MM.1S (cell line): ENCODE measurements at regions not wholly inside any gene's neighbourhood (a gene's known extent, or its start where the extent isn't known, plus 50 kb on each side); places are given as distances from the start of the nearest gene placed in this dataset.

Source experiments
- DNase-seq: peaks from one replicate; pipeline ENCODE4 v3.0.0-alpha.2; 2015
- H2AFZ ChIP-seq: fragments of 300-600 bp; sonication (generic); 2 replicates; pipeline ENCODE4 v1.6.0; 2016; ENCODE audit warnings: antibody characterized with exemption, low read length
- H3F3A ChIP-seq: fragments of 300-600 bp; sonication (generic); 2 replicates; pipeline ENCODE4 v1.6.1; 2016; ENCODE audit warnings: mild to moderate bottlenecking, antibody characterized with exemption, low read length, moderate library complexity, mixed read lengths; ENCODE audit not compliant: insufficient read depth
- H3K27ac ChIP-seq: fragments of 300-600 bp; sonication (generic); 2 replicates; pipeline ENCODE4 v1.5.1; 2016; ENCODE audit warnings: mild to moderate bottlenecking, low read length
- H3K27me3 ChIP-seq: fragments of 300-600 bp; sonication (generic); replicated peaks from 2 replicates; pipeline ENCODE4 v1.6.0; 2016; ENCODE audit warnings: low read length; ENCODE audit not compliant: insufficient read depth
- H3K36me3 ChIP-seq: fragments of 300-600 bp; sonication (generic); replicated peaks from 2 replicates; pipeline ENCODE4 v1.6.1; 2016; ENCODE audit warnings: mild to moderate bottlenecking, low read length, mixed read lengths; ENCODE audit not compliant: insufficient read depth
- H3K4me1 ChIP-seq: fragments of 300-600 bp; sonication (generic); 2 replicates; pipeline ENCODE4 v1.6.1; 2016; ENCODE audit warnings: low read length, mixed read lengths
- H3K4me2 ChIP-seq: fragments of 300-600 bp; sonication (generic); 2 replicates; pipeline ENCODE4 v1.6.0; 2016; ENCODE audit warnings: low read depth, low read length
- H3K4me3 ChIP-seq: fragments of 300-600 bp; sonication (generic); 2 replicates; pipeline ENCODE4 v1.5.1; 2016; ENCODE audit warnings: low read length, mixed read lengths
- H3K79me2 ChIP-seq: fragments of 300-600 bp; sonication (generic); 2 replicates; pipeline ENCODE4 v1.6.1; 2016; ENCODE audit warnings: mixed run types, low read length, mixed read lengths
- H3K9ac ChIP-seq: fragments of 300-600 bp; sonication (generic); 2 replicates; pipeline ENCODE4 v1.6.1; 2016; ENCODE audit warnings: low read length, mixed read lengths
- H3K9me2 ChIP-seq: fragments of 300-600 bp; sonication (generic); replicated peaks from 2 replicates; pipeline ENCODE4 v1.6.1; 2016; ENCODE audit warnings: mild to moderate bottlenecking, low read length, mixed read lengths; ENCODE audit not compliant: insufficient read depth
- H3K9me3 ChIP-seq: fragments of 300-600 bp; sonication (generic); replicated peaks from 2 replicates; pipeline ENCODE4 v1.6.1; 2016; ENCODE audit warnings: mild to moderate bottlenecking, low read length, mixed read lengths; ENCODE audit not compliant: insufficient read depth
- H4K20me1 ChIP-seq: fragments of 300-600 bp; sonication (generic); 2 replicates; pipeline ENCODE4 v1.6.1; 2016; ENCODE audit warnings: mild to moderate bottlenecking, low read length, moderate library complexity, mixed read lengths; ENCODE audit not compliant: insufficient read depth
- EZH2 ChIP-seq: fragments of 300-600 bp; sonication (generic); optimal IDR thresholded peaks from 2 replicates; pipeline ENCODE3; 2017; ENCODE audit warnings: low read depth, mild to moderate bottlenecking, antibody characterized with exemption, low read length, mixed read lengths
- EZH2phosphoT487 ChIP-seq: fragments of 300-600 bp; sonication (generic); IDR thresholded peaks from 2 replicates; pipeline ENCODE4 v1.6.1; 2018; ENCODE audit warnings: antibody characterized with exemption, low read length
- TF ChIP-seq, protein P1 (sequence below): fragments of 300-600 bp; sonication (generic); IDR thresholded peaks from 2 replicates; pipeline ENCODE4 v1.5.1; 2016; ENCODE audit warnings: antibody characterized with exemption, low read length, mixed read lengths

DNA sequence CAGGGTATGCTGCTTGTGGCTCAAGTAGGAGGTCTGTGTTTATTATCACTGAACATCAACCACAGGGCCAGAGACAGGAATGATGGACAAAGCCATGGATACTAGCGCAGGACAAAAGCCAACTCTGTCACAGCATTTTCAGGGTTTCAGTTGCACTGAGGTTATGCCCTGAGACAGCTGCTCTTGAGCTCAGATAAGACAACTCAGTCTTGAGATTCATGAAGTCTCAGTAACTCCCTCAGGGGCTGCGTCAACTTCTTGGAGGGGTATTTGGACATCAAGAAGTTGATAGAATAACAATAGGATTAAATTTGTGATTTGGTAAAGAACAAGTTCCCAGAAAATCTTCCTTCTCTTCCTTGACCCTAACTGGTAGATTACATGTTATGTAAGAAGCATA lies 287.0 kb upstream of the SLC14A2 start:
- Histone ChIP-seq H4K20me1 (no peaks in the 10 kb centered on the region), H3K4me2 (no peak overlapping the region), H3K27me3 (no peaks in the 10 kb centered on the region), H3K9me3 (no peaks in the 10 kb centered on the region), H3K9ac (no peak overlapping the region), H3K27ac (no peak overlapping the region), H3K36me3 (no peaks in the 10 kb centered on the region), H3F3A (no peaks in the 10 kb centered on the region), H2AFZ (no peak overlapping the region), H3K4me1 (no peaks in the 10 kb centered on the region), H3K9me2 (no peaks in the 10 kb centered on the region), H3K4me3 (no peak overlapping the region), H3K79me2 (no peaks in the 10 kb centered on the region)
- TF ChIP-seq EZH2 (no peak), EZH2phosphoT487 (no peak)
- TF ChIP-seq, protein P1, sequence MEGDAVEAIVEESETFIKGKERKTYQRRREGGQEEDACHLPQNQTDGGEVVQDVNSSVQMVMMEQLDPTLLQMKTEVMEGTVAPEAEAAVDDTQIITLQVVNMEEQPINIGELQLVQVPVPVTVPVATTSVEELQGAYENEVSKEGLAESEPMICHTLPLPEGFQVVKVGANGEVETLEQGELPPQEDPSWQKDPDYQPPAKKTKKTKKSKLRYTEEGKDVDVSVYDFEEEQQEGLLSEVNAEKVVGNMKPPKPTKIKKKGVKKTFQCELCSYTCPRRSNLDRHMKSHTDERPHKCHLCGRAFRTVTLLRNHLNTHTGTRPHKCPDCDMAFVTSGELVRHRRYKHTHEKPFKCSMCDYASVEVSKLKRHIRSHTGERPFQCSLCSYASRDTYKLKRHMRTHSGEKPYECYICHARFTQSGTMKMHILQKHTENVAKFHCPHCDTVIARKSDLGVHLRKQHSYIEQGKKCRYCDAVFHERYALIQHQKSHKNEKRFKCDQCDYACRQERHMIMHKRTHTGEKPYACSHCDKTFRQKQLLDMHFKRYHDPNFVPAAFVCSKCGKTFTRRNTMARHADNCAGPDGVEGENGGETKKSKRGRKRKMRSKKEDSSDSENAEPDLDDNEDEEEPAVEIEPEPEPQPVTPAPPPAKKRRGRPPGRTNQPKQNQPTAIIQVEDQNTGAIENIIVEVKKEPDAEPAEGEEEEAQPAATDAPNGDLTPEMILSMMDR, result no peak
- no peak for DNase-seq

DNA sequence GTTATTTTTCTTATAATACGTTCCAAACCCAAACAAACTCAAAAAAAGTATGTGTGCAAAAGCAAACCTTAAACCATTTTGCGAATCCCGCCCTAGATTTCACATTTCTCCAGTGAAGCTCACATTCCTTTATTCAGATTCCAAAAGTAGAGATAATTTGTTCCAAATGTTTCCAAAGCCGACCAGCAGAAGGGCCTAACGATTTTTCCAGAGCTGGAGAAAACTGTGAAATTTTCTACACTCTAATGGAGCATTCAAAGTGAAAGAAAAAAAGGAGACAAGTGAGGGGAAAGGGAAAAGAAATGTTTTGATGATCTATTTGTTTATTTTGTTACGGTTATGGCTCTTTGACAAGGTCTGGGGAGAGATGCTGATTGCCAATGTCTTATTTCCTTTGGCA lies 286.5 kb upstream of the SLC14A2 start:
- H3K4me2 ChIP-seq, result no peak overlapping the region

DNA sequence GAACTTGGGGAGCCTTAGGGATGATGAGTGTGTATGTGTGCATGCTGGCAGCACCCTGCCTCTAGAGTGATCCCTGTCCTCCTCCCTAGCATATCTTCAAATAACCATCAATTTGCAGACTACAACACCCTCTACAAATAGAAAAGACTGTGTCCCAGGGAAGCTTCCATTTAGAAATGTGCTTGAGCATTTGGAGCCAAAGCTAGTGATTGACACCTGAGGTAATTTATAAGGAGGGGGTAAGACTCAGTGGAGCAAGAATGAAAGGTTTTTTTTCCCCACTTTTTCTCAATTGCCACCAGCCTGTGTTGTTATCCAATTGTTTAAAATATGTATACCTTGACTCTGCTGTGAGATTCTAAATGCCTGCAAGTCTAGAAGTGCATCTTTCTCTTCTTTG lies 286.0 kb upstream of the SLC14A2 start:
- H3K9me3 ChIP-seq, result no peaks in the 10 kb centered on the region
- no peaks in the 10 kb centered on the region for H3K27me3 ChIP-seq
- H3K4me3 ChIP-seq, result no peak overlapping the region
- H3K79me2 ChIP-seq, result no peaks in the 10 kb centered on the region
- H3F3A ChIP-seq, result no peaks in the 10 kb centered on the region
- no peak overlapping the region for H3K4me2 ChIP-seq
- TF ChIP-seq EZH2phosphoT487 (no peak), EZH2 (no peak)
- TF ChIP-seq, protein P1, result no peak
- DNase-seq, result no peak
- no peaks in the 10 kb centered on the region for H3K36me3 ChIP-seq
- no peak overlapping the region for H3K9ac ChIP-seq
- H3K9me2 ChIP-seq, result no peaks in the 10 kb centered on the region
- no peaks in the 10 kb centered on the region for H4K20me1 ChIP-seq
- H3K4me1 ChIP-seq, result no peaks in the 10 kb centered on the region
- no peak overlapping the region for H2AFZ ChIP-seq
- no peak overlapping the region for H3K27ac ChIP-seq

More for the DNA sequence above, 286.5 kb upstream of the SLC14A2 start:
- no peak overlapping the region for H3K27ac ChIP-seq
- H3K4me3 ChIP-seq, result no peak overlapping the region
- no peak for DNase-seq
- no peaks in the 10 kb centered on the region for H3K27me3 ChIP-seq
- no peak overlapping the region for H2AFZ ChIP-seq
- H3K9me3 ChIP-seq, result no peaks in the 10 kb centered on the region
- no peak overlapping the region for H3K9ac ChIP-seq
- no peaks in the 10 kb centered on the region for H3K9me2 ChIP-seq
- no peaks in the 10 kb centered on the region for H3K36me3 ChIP-seq
- no peaks in the 10 kb centered on the region for H3K4me1 ChIP-seq
- TF ChIP-seq, protein P1, result no peak
- TF ChIP-seq EZH2, result no peak
- TF ChIP-seq EZH2phosphoT487, result no peak
- no peaks in the 10 kb centered on the region for H4K20me1 ChIP-seq
- H3K79me2 ChIP-seq, result no peaks in the 10 kb centered on the region
- H3F3A ChIP-seq, result no peaks in the 10 kb centered on the region
